Suprapubic skin (tissue), 4 donors: ENCODE measurements at regions not wholly inside any gene's neighbourhood (a gene's known extent, or its start where the extent isn't known, plus 50 kb on each side); places are given as distances from the start of the nearest gene placed in this dataset.

Experiments used
- DNase-seq, 2 donors: peaks; one replicate each; pipeline ENCODE4 v3.0.0-alpha.2; 2019; ENCODE audit warnings: low spot score in 2 of 2
- H3K27ac ChIP-seq: fragments of 200-600 bp; sonication (generic); one replicate; pipeline ENCODE4 v1.5.1; 2019
- H3K27me3 ChIP-seq: fragments of 200-600 bp; sonication (generic); one replicate; pipeline ENCODE4 v1.5.1; 2019
- H3K36me3 ChIP-seq: fragments of 200-600 bp; sonication (generic); one replicate; pipeline ENCODE4 v1.5.1; 2019
- H3K4me1 ChIP-seq: fragments of 200-600 bp; sonication (generic); one replicate; pipeline ENCODE4 v1.5.1; 2019
- H3K4me3 ChIP-seq: fragments of 200-600 bp; sonication (generic); one replicate; pipeline ENCODE4 v1.5.1; 2019; ENCODE audit warnings: mild to moderate bottlenecking
- H3K9me3 ChIP-seq: fragments of 200-600 bp; sonication (generic); one replicate; pipeline ENCODE4 v1.5.1; 2019
- CTCF ChIP-seq, 2 donors: fragments of 200-600 bp in 1 of 2; fragments of 450-650 bp in 1 of 2; sonication (generic) in 1 of 2; IDR thresholded peaks; one replicate each; pipeline ENCODE4 v1.5.1; 2016 to 2019; ENCODE audit warnings: antibody characterized with exemption in 2 of 2, mild to moderate bottlenecking in 1 of 2, moderate library complexity in 1 of 2
- EP300 ChIP-seq: sonication (generic); formaldehyde crosslinking; IDR thresholded peaks from one replicate; pipeline ENCODE4 v1.6.1; 2017; ENCODE audit warnings: antibody characterized with exemption
- POLR2A ChIP-seq, 2 donors: fragments of 450-650 bp; IDR thresholded peaks; one replicate each; pipeline ENCODE4 v1.6.1; 2017; ENCODE audit warnings: antibody characterized with exemption in 2 of 2, mild to moderate bottlenecking in 2 of 2, moderate library complexity in 2 of 2
- POLR2AphosphoS5 ChIP-seq, 3 donors: sonication (generic); formaldehyde crosslinking; IDR thresholded peaks; one replicate each; pipeline ENCODE4 v1.6.1; 2017; ENCODE audit warnings: antibody characterized with exemption in 3 of 3
- WGBS: methylation state at CpG from one replicate; pipeline ENCODE4 v1.1.5; 2018; 5-methylcytosine and 5-hydroxymethylcytosine counted together

GRCh38 chr13:34816908-34817665 lies 125.0 kb upstream of the NBEA start:
- Histone ChIP-seq H3K27ac (no peak overlapping the region), H3K9me3 (peaks cover 6% of the 10 kb centered on the region), H3K4me1 (peaks cover 11% of the 10 kb centered on the region), H3K27me3 (no peaks in the 10 kb centered on the region), H3K36me3 (no peaks in the 10 kb centered on the region), H3K4me3 (no peak overlapping the region)
- TF ChIP-seq POLR2A (IDR thresholded peaks at IDR 0.05) = no peak
- TF ChIP-seq POLR2AphosphoS5 (IDR thresholded peaks at IDR 0.05) = no peak
- TF ChIP-seq CTCF (IDR thresholded peaks at IDR 0.05) = no peak
- no peak for TF ChIP-seq EP300
- WGBS = 49% methylated on average over 6 of the region's 6 CpGs
- no peak for DNase-seq

- no peak overlapping the region for H3K27ac ChIP-seq
- no peaks in the 10 kb centered on the region for H3K4me1 ChIP-seq
- TF ChIP-seq CTCF (IDR thresholded peaks at IDR 0.05) (no peak), POLR2AphosphoS5 (IDR thresholded peaks at IDR 0.05) (no peak), POLR2A (IDR thresholded peaks at IDR 0.05) (no peak), EP300 (no peak)
- H3K36me3 ChIP-seq = no peaks in the 10 kb centered on the region
- no peaks in the 10 kb centered on the region for H3K27me3 ChIP-seq
- 73% methylated on average over 1 of the region's 1 CpG for WGBS
- H3K4me3 ChIP-seq = no peak overlapping the region
- H3K9me3 ChIP-seq = no peaks in the 10 kb centered on the region
- no peak for DNase-seq
Measured at GRCh38 chr13:34822650-34823049, 119.4 kb upstream of the NBEA start.

- no peak for TF ChIP-seq POLR2A (IDR thresholded peaks at IDR 0.05)
- no peak for TF ChIP-seq POLR2AphosphoS5 (IDR thresholded peaks at IDR 0.05)
- TF ChIP-seq CTCF (IDR thresholded peaks at IDR 0.05) = no peak
- TF ChIP-seq EP300 = no peak
- WGBS = 44% methylated on average over 2 of the region's 2 CpGs
Measured at GRCh38 chr13:34826432-34826831, 115.6 kb upstream of the NBEA start.

GRCh38 chr13:34833562-34834182 lies 108.4 kb upstream of the NBEA start:
- Histone ChIP-seq H3K27ac (no peak overlapping the region), H3K36me3 (no peaks in the 10 kb centered on the region), H3K27me3 (no peaks in the 10 kb centered on the region), H3K4me1 (no peaks in the 10 kb centered on the region), H3K4me3 (no peak overlapping the region), H3K9me3 (peaks cover 5% of the 10 kb centered on the region)
- TF ChIP-seq CTCF (IDR thresholded peaks at IDR 0.05) (no peak), POLR2AphosphoS5 (IDR thresholded peaks at IDR 0.05) (no peak), EP300 (no peak), POLR2A (IDR thresholded peaks at IDR 0.05) (no peak)
- no peak for DNase-seq
- WGBS = 56% methylated on average over 6 of the region's 6 CpGs

More at GRCh38 chr13:34826432-34826831, 115.6 kb upstream of the NBEA start:
- H3K4me3 ChIP-seq = no peak overlapping the region
- no peaks in the 10 kb centered on the region for H3K27me3 ChIP-seq
- H3K36me3 ChIP-seq = no peaks in the 10 kb centered on the region
- no peaks in the 10 kb centered on the region for H3K9me3 ChIP-seq
- no peak overlapping the region for H3K27ac ChIP-seq
- DNase-seq = no peak
- no peaks in the 10 kb centered on the region for H3K4me1 ChIP-seq

- no peak overlapping the region for H3K4me3 ChIP-seq
- no peaks in the 10 kb centered on the region for H3K4me1 ChIP-seq
- 76% methylated on average over 3 of the region's 3 CpGs for WGBS
- TF ChIP-seq CTCF (IDR thresholded peaks at IDR 0.05) = no peak
- TF ChIP-seq POLR2AphosphoS5 (IDR thresholded peaks at IDR 0.05) = no peak
- TF ChIP-seq POLR2A (IDR thresholded peaks at IDR 0.05) = no peak
- no peak for TF ChIP-seq EP300
- H3K27ac ChIP-seq = no peak overlapping the region
- no peaks in the 10 kb centered on the region for H3K36me3 ChIP-seq
- H3K27me3 ChIP-seq = no peaks in the 10 kb centered on the region
- H3K9me3 ChIP-seq = no peaks in the 10 kb centered on the region
- DNase-seq = no peak
Measured at GRCh38 chr13:34842466-34842865, 99.6 kb upstream of the NBEA start.
